Progenitor cell of endocrine pancreas (in vitro differentiated cells): ENCODE measurements at regions not wholly inside any gene's neighbourhood (a gene's known extent, or its start where the extent isn't known, plus 50 kb on each side); places are given as distances from the start of the nearest gene placed in this dataset.

Experiments
- DNase-seq: peaks from one replicate; pipeline ENCODE4 v3.0.0; 2021; ENCODE audit warnings: low spot score; ENCODE audit not compliant: unreplicated experiment
- H3K27ac Mint-ChIP-seq: 2 replicates; pipeline ENCODE4 v1.8.0; 2021; ENCODE audit warnings: mild to moderate bottlenecking, moderate library complexity, mixed read lengths
- H3K27me3 Mint-ChIP-seq: 2 replicates; pipeline ENCODE4 v1.8.0; 2021; ENCODE audit warnings: mixed read lengths
- H3K36me3 Mint-ChIP-seq: 2 replicates; pipeline ENCODE4 v1.8.0; 2022; ENCODE audit warnings: mixed read lengths; ENCODE audit not compliant: insufficient read depth
- H3K4me1 Mint-ChIP-seq: 2 replicates; pipeline ENCODE4 v1.8.0; 2021; ENCODE audit warnings: low read depth, mixed read lengths
- H3K4me3 Mint-ChIP-seq: 2 replicates; pipeline ENCODE4 v1.8.0; 2021; ENCODE audit warnings: low read depth, mild to moderate bottlenecking, moderate library complexity, mixed read lengths
- H3K9me3 Mint-ChIP-seq: 2 replicates; pipeline ENCODE4 v1.8.0; 2021; ENCODE audit warnings: low read depth, mixed read lengths
- TF ChIP-seq, protein P1 (sequence below): fragments of 200-600 bp; sonication (generic); IDR thresholded peaks from one replicate; pipeline ENCODE4 v1.5.0; 2021; ENCODE audit warnings: antibody characterized with exemption, mild to moderate bottlenecking; ENCODE audit not compliant: unreplicated experiment

- H3K9me3 Mint-ChIP-seq, result peaks cover 18% of the 10 kb centered on the region
- peaks cover 17% of the 10 kb centered on the region for H3K4me1 Mint-ChIP-seq
- TF ChIP-seq, protein P1, sequence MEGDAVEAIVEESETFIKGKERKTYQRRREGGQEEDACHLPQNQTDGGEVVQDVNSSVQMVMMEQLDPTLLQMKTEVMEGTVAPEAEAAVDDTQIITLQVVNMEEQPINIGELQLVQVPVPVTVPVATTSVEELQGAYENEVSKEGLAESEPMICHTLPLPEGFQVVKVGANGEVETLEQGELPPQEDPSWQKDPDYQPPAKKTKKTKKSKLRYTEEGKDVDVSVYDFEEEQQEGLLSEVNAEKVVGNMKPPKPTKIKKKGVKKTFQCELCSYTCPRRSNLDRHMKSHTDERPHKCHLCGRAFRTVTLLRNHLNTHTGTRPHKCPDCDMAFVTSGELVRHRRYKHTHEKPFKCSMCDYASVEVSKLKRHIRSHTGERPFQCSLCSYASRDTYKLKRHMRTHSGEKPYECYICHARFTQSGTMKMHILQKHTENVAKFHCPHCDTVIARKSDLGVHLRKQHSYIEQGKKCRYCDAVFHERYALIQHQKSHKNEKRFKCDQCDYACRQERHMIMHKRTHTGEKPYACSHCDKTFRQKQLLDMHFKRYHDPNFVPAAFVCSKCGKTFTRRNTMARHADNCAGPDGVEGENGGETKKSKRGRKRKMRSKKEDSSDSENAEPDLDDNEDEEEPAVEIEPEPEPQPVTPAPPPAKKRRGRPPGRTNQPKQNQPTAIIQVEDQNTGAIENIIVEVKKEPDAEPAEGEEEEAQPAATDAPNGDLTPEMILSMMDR, result no peak
- H3K27ac Mint-ChIP-seq, result no peak overlapping the region
- no peak for DNase-seq
- peaks cover 8% of the 10 kb centered on the region for H3K36me3 Mint-ChIP-seq
- H3K4me3 Mint-ChIP-seq, result no peak overlapping the region
- H3K27me3 Mint-ChIP-seq, result no peaks in the 10 kb centered on the region
These were observed 157.0 kb downstream of the LYPLAL1 start for GRCh38 chr1:219330669-219331068.

GRCh38 chr1:219330001-219330400 is 156.3 kb downstream of the LYPLAL1 start:
- Mint-ChIP-seq H3K4me3 (no peak overlapping the region), H3K27me3 (no peaks in the 10 kb centered on the region), H3K27ac (no peak overlapping the region), H3K36me3 (peaks cover 8% of the 10 kb centered on the region), H3K9me3 (peaks cover 18% of the 10 kb centered on the region), H3K4me1 (peaks cover 17% of the 10 kb centered on the region)
- TF ChIP-seq, protein P1, result no peak
- no peak for DNase-seq

GRCh38 chr1:219329578-219329977 is 155.9 kb downstream of the LYPLAL1 start:
- no peak for DNase-seq
- Mint-ChIP-seq H3K4me3 (no peak overlapping the region), H3K4me1 (peaks cover 18% of the 10 kb centered on the region), H3K27ac (no peak overlapping the region), H3K36me3 (peaks cover 8% of the 10 kb centered on the region), H3K27me3 (no peaks in the 10 kb centered on the region), H3K9me3 (peaks cover 18% of the 10 kb centered on the region)
- TF ChIP-seq, protein P1, result no peak

GRCh38 chr1:219326843-219327242 is 153.2 kb downstream of the LYPLAL1 start:
- Mint-ChIP-seq H3K36me3 (peaks cover 6% of the 10 kb centered on the region), H3K27ac (no peak overlapping the region), H3K9me3 (peaks cover 15% of the 10 kb centered on the region), H3K4me1 (peaks cover 28% of the 10 kb centered on the region), H3K27me3 (no peaks in the 10 kb centered on the region), H3K4me3 (no peak overlapping the region)
- no peak for DNase-seq
- TF ChIP-seq, protein P1, result no peak

- Mint-ChIP-seq H3K9me3 (peaks cover 15% of the 10 kb centered on the region), H3K27ac (no peak overlapping the region), H3K27me3 (no peaks in the 10 kb centered on the region), H3K4me1 (peaks cover 16% of the 10 kb centered on the region), H3K4me3 (no peak overlapping the region), H3K36me3 (peaks cover 6% of the 10 kb centered on the region)
- TF ChIP-seq, protein P1, result no peak
- no peak for DNase-seq
These were observed 151.7 kb downstream of the LYPLAL1 start for GRCh38 chr1:219325368-219325742.
